ENCODE measurements at regions not wholly inside any gene's neighbourhood (a gene's known extent, or its start where the extent isn't known, plus 50 kb on each side); places are given as distances from the start of the nearest gene placed in this dataset.

GRCh38 chr4:117225471-117225870 lies 140.1 kb upstream of the TRAM1L1 start:
- Histone ChIP-seq H3K4me1 (no peaks in the 10 kb centered on the region), H3K4me3 (no peak overlapping the region), H3K27me3 (no peaks in the 10 kb centered on the region), H3K9me3 (no peaks in the 10 kb centered on the region), H3K36me3 (no peaks in the 10 kb centered on the region), H3K27ac (no peak overlapping the region)
- TF ChIP-seq POLR2A (IDR thresholded peaks at IDR 0.05) (no peak), CTCF (IDR thresholded peaks at IDR 0.05) (no peak)
- intact Hi-C loops (cut with DNase I; ENCODE audit: low total_unique reads) = no loop called here
- DNase-seq = no peak

DNA sequence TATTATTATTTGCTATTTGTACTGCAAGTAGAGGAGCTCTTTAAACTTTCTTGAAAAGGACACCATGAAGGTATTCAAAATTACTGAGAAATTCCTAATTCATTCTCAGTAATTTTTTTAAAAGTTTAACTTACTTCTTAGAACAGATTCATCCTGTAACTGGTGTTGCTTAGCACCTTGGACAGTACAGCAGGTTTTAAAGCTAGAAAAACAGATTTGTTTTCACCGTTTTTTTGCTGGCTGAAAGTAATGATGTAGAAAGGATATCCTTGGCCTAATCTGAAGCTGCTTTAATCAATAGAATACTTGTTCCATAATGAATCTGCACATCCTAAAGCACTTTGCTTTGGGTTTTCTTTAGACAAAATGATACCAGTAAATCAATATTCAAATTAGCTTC lies 142.5 kb upstream of the TRAM1L1 start:
- no peaks in the 10 kb centered on the region for H3K4me1 ChIP-seq
- no peak overlapping the region for H3K27ac ChIP-seq
- intact Hi-C loops (cut with DNase I; ENCODE audit: low total_unique reads) = no loop called here
- H3K36me3 ChIP-seq = no peaks in the 10 kb centered on the region
- H3K4me3 ChIP-seq = no peak overlapping the region
- no peak for DNase-seq
- no peaks in the 10 kb centered on the region for H3K9me3 ChIP-seq
- no peaks in the 10 kb centered on the region for H3K27me3 ChIP-seq
- TF ChIP-seq POLR2A (IDR thresholded peaks at IDR 0.05) = no peak
- TF ChIP-seq CTCF (IDR thresholded peaks at IDR 0.05) = no peak

DNA sequence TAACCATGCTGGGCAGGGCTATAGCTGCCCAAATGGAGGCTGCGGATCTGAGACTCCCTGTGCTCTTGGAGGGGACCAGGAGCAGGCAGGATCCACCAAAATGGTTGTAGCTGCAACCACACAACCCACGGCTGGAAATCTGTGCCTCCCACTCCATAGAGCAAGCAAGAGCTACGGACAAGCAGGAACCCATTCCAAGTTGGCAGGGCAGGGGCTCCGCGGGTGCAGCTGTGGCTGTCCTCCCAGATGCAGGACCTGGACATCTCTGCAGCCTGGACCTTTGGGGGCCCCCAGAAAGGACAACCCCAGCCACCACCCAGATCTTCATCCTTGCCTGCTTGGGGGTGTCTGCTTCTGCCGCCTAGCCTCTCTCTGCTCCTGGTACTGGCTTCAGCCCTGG lies 154.1 kb upstream of the TRAM1L1 start:
- H3K27me3 ChIP-seq = no peaks in the 10 kb centered on the region
- no peaks in the 10 kb centered on the region for H3K36me3 ChIP-seq
- no peaks in the 10 kb centered on the region for H3K9me3 ChIP-seq
- intact Hi-C loops (cut with DNase I; ENCODE audit: low total_unique reads) = no loop called here
- TF ChIP-seq CTCF (IDR thresholded peaks at IDR 0.05) = no peak
- no peak for TF ChIP-seq POLR2A (IDR thresholded peaks at IDR 0.05)
- H3K4me3 ChIP-seq = no peak overlapping the region
- no peak for DNase-seq
- no peaks in the 10 kb centered on the region for H3K4me1 ChIP-seq
- H3K27ac ChIP-seq = no peak overlapping the region

DNA sequence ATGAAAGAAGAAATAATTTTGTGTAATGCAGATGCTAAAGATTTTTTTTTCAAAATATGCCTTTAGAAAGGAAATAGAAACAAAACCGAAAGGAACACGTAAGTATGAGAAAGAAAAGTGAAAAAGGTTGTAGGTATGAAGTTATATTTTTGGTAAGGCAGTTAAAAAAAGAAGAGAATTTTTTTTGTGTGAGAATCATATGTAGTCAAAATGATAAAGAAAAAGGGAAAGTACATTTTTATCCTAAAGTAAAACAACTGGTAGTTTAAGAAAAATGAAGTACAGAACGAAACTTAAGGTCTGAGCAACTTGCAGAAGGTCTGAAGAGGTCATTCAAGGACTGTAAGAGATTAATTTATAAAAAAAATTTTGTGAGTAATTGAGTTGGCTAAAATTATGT lies 164.0 kb upstream of the TRAM1L1 start:
- Histone ChIP-seq H3K9me3 (no peaks in the 10 kb centered on the region), H3K27me3 (no peaks in the 10 kb centered on the region), H3K27ac (no peak overlapping the region), H3K4me3 (no peak overlapping the region), H3K4me1 (no peaks in the 10 kb centered on the region), H3K36me3 (no peaks in the 10 kb centered on the region)
- intact Hi-C loops (cut with DNase I; ENCODE audit: low total_unique reads) = no loop called here
- TF ChIP-seq CTCF (IDR thresholded peaks at IDR 0.05) = no peak
- no peak for TF ChIP-seq POLR2A (IDR thresholded peaks at IDR 0.05)
- no peak for DNase-seq

DNA sequence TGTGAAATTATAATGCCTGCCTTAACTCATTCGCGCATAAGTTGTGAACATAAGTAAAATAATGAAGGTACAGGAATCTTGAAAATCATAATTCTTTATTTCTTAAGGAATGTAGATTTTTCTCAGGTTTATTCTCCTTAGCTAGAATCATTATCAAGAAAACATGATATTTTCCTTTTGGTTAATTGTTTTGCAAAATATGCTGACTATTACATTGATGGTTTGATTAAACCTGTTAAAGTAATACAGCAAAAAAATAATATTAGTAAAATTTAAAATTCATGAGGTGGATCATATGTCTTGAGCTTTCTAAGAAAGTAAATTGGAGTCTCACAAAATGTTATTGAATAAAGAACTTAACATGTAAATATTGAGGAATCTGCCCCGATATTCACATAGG lies 178.7 kb upstream of the TRAM1L1 start:
- H3K9me3 ChIP-seq = no peaks in the 10 kb centered on the region
- TF ChIP-seq CTCF (IDR thresholded peaks at IDR 0.05) (no peak), POLR2A (IDR thresholded peaks at IDR 0.05) (no peak)
- H3K4me1 ChIP-seq = no peaks in the 10 kb centered on the region
- no peaks in the 10 kb centered on the region for H3K27me3 ChIP-seq
- H3K36me3 ChIP-seq = no peaks in the 10 kb centered on the region
- no peak overlapping the region for H3K27ac ChIP-seq
- intact Hi-C loops (cut with DNase I; ENCODE audit: low total_unique reads) = no loop called here
- H3K4me3 ChIP-seq = no peak overlapping the region
- no peak for DNase-seq
